GM21526 (cell line): ENCODE measurements at regions not wholly inside any gene's neighbourhood (a gene's known extent, or its start where the extent isn't known, plus 50 kb on each side); places are given as distances from the start of the nearest gene placed in this dataset.
"Not testable (repeated sequence)": the region's sequence is repeated elsewhere in the genome, so short reads cannot be mapped to it uniquely, and the experiment has no call there.

ENCODE experiments used
- ATAC-seq: cut with Tn5 transposase; IDR thresholded peaks from one replicate; pipeline ENCODE4 v1.9.1; 2021; ENCODE audit warnings: moderate library complexity; ENCODE audit not compliant: unreplicated experiment, low FRiP score

DNA sequence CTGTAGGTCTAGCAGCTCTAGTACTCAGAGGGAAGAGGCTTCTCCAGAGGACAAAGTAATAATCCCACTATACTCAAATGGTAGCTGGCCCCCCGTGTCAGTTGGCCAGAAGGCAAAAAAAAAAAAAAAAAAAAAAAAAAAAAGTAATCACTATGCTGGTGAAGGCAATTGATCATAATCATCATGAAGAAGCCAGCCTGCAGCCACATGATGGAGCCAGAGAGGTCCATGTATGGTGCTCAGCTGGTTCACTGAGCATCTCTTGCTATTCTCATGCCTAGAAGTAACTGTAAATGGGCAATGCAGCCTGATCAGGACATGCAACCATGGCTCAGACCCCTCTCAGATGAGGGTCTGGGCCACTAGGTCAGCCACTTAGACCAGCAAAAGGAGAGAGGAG is 378.8 kb downstream of the MED13L start:
- no peak for ATAC-seq

DNA sequence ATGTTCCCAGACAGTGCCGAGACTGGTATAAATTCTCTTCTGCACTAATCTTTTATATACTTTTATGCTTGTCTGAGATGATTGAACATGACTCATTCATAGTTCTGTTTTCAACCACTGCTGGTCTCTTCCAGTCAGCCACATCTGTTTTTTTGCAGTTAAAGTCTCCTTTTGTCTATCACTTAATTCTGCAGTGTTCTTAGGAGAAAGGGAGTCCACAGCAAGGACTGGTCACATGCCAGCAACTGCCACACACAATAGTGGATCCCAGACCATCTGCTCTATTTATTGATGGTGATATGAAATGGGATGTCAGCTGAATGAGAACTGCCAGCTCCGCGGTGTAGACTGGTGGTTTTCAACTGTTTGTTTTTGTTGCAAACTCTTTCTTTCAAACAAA is 379.8 kb downstream of the MED13L start:
- ATAC-seq: no peak

DNA sequence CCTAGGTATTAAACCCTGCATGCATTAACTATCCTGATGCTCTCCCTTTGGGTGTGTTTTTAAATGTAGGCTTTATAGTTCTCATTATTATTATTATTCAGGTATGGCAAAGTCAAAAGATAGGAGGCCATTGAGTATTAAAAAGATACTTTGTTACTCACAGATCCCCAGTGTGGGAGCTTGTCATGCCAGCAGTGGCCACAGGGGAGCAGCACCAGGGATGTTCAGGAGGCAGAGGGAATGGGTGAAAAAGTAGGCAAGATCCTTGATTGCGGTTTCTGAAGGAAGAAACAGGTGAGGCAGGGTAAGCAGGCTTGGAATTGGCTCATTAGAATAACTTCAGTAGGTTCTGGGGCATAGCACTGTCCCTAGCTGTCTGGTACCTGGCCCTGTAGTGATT is 382.2 kb downstream of the MED13L start:
- ATAC-seq: no peak

GRCh38 chr12:115891556-115892164 is 385.8 kb downstream of the MED13L start:
- no peak for ATAC-seq

GRCh38 chr12:115886666-115887065 is 390.8 kb downstream of the MED13L start:
- ATAC-seq: no peak

DNA sequence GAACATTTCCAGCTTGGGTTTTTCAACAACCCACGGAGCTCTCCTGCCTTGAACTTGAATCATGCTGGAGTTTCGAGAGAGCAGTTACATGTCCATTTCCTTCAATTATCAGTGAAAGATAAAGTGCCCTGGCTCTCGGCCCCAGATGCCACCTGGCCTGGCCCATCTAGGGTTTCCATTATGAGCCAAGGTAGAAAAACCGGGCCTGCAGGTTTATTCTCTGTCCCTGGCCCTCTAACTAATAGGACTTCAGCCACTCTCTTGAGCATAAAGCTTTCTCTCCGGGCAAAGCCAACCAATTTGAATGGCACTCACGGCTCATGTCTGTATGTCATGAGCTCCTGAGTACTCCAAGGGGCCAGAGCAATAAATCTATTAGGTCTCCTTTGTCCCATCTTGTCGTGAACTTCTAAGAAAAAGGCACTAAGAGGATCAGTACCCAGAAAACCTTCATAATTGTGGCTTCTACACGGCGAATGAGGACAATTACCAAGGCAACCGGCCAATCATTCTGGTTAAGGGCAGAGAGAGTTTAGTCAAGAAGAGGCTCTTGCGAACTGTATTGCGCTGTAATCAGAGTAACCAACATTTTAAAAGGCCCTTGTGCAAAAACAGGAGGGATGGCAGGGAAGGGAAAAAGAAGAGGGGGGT is 392.3 kb downstream of the MED13L start:
- no peak for ATAC-seq

GRCh38 chr12:115882936-115883335 is 394.6 kb downstream of the MED13L start:
- no peak for ATAC-seq

- ATAC-seq: no peak
Measured at GRCh38 chr12:115880238-115880637, 397.3 kb downstream of the MED13L start.

DNA sequence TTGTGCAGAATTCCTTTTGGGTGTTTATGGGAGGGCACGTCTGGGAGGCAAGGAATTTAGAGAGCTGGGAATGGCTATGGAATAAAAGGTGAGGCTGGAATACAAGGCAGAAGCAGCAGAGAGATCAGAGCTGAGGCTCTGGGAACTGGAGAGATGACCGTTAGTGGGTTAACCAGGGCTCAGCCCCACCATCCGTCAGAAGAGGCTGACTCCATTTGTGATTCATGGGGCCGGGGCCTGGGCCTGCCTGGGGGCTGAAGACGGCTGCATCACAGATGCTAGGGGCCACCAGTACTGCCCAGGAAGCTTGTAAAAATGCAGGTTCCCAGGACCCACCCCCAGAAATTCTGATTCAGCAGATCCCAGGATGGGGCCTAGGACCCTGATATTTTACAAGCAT is 398.1 kb downstream of the MED13L start:
- ATAC-seq: no peak

GRCh38 chr12:115873451-115874082 is 403.9 kb downstream of the MED13L start:
- no peak for ATAC-seq

DNA sequence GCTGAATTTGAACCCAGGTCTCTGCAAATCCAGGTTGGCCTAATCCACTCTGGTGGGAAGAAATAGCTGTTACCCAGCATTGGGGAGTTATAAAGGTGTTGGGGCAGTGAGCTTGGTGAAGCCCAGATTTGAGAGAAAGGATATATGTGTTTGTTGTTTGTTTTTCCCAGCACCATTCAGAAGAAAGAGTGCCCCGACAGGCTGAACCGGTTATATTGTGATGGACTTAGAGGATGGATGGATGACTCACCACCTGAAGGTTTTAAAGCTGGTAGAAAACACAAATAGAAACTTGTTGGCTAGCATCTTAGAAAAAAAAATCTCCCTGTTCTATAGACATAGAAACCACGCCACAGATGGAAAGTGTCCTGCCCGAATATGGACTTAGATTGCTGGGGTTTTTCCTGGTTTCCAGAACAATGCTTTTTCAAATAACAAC is 404.6 kb downstream of the MED13L start:
- no peak for ATAC-seq

GRCh38 chr12:115872212-115872611 is 405.3 kb downstream of the MED13L start:
- no peak for ATAC-seq

DNA sequence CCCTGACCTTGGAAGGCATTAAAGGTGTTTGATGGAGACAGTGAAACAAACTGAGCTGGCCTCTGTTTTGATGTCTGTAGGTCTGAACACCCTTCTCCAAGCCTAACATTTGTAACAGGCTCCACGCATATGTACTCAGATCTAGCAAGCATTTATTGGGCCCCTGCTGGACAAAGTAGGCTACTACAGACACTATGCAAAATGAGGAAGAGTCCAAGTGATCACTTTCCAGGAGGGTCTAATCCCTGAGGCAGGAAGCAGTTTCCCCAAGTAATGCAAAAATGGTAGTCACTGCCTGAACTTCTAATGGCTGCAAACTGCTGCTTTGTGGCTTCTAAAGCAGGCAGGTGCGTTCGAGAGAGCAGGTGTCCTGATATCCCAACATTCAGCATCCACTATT is 405.8 kb downstream of the MED13L start:
- ATAC-seq: peak; percentile 74

DNA sequence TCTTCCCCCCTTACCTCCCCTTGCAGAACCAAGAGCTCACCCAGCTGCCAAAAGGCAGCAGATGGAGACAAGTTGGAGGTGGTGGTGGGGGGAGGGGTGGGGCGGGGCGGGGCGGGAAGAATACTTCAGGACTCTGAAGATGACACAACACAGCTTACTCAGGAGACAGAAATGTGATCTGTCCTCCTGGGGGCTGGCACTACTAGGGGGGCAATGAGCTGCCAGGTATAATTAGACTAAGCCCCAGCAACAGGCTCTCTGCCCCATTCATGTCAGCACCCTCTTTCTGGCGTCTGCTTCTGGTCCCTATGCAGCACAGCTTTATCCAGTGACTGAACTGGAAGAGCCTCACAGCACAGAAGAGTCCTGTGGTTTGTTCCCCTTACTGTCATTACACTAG is 407.0 kb downstream of the MED13L start:
- ATAC-seq: no peak

GRCh38 chr12:115870021-115870420 is 407.5 kb downstream of the MED13L start:
- no peak for ATAC-seq

- ATAC-seq: no peak
Measured at GRCh38 chr12:115869604-115870003, 407.9 kb downstream of the MED13L start.

- ATAC-seq: no peak
Measured at GRCh38 chr12:115868624-115869023, 408.9 kb downstream of the MED13L start.

- no peak for ATAC-seq
Measured at GRCh38 chr12:115867854-115868253, 409.6 kb downstream of the MED13L start.

DNA sequence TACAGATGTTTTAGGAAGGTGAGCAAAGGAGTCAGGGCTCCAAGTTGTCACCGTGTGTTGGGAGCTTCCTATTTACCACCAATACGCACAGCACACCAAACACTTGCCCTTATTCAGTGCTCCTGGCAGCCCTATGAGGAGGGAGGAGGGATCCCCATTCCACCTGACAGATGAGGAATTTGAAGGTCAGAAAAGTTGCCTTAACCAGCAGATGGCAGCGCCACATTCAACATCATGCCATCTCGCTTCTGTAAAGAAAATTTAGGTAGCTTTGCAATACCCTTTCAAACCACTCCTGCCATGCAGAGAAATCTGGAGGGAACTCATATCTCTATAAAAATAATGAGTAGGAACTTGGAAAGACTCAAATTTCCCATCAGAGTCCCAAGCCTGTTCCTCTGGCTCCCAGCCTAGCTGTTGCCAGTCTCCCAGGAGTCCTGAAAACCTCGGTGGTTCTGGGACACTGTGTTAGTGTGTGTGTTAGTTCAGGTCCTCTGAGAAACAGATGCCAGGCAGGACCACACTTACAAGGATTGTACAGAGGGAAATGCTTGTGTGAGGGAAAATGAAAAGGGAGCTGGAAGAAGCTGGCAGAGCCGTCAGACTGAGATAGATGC is 410.5 kb downstream of the MED13L start:
- ATAC-seq: no peak

DNA sequence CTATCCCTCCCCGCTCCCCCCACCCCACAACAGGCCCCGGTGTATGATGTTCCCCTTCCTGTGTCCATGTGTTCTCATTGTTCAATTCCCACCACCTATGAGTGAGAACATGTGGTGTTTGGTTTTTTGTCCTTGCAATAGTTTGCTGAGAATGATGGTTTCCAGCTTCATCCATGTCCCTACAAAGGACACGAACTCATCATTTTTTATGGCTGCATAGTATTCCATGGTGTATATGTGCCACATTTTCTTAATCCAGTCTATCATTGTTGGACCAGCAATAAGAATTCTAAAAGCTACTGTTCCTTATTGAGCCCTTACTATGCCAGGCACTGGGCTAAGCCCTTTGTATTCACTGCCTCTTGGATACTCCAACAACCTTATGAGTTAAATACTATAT is 411.2 kb downstream of the MED13L start:
- not testable (repeated sequence) for ATAC-seq

DNA sequence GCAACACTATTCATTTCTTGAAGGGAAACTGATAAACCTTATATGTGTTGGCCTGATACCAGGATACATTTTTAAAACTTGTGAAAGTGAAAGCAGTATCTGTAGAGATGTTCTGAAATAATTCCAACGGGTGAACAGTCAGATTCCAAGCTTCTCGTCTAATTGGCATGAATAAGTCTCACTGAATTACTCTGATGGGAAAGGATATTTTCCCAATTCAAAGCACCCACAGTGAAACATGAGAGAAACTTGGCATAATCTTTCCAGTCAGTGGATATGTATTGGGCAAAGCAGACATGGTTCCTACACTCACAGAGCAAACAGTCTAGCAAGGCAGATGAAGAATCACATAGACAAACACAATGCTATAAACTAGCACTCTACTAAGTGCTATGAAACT is 413.1 kb downstream of the MED13L start:
- ATAC-seq: no peak

- no peak for ATAC-seq
Measured at GRCh38 chr12:115860619-115861018, 416.9 kb downstream of the MED13L start.
